HCT116 (cell line): ENCODE measurements at regions not wholly inside any gene's neighbourhood (a gene's known extent, or its start where the extent isn't known, plus 50 kb on each side); places are given as distances from the start of the nearest gene placed in this dataset.

Source experiments
- ATAC-seq: fragments of 200-7000 bp; cut with Tn5 transposase; 2 replicates; pipeline ENCODE4 v1.9.1; 2020; ENCODE audit warnings: mild to moderate bottlenecking, moderate library complexity
- BruUV-seq: library from RNA; stranded (reverse); fragments of 400-500 nt; replicated peaks from 2 replicates; lab custom pipeline; 2021; lab: Mats Ljungman, UMichigan
- CTCF ChIA-PET: fragments of 300-600 bp; sonication (Branson Sonifier 250); formaldehyde crosslinking; loops from one replicate; lab custom pipeline; 2021; ENCODE audit warnings: antibody characterized with exemption; lab: Charles Lee
- POLR2A ChIA-PET: fragments of 300-600, 350-600 bp; sonication (Branson Sonifier 250); formaldehyde crosslinking; loops from one replicate; lab custom pipeline; 2021; ENCODE audit warnings: antibody characterized with exemption; lab: Charles Lee
- RAD21 ChIA-PET, 2 experiments: fragments of 300-600 bp; sonication (Branson Sonifier 250); formaldehyde crosslinking; loops; one replicate each; lab custom pipeline; 2023; ENCODE audit warnings: low total read pairs in 2 of 2; ENCODE audit not compliant: uncharacterized antibody in 2 of 2, unreplicated experiment in 2 of 2, low non-redundant PET in 1 of 2; lab: Charles Lee
- DNase-seq: peaks from one replicate; pipeline ENCODE4 v3.0.0-alpha.2; 2010; ENCODE audit warnings: low read depth, low spot score
- H2AFZ ChIP-seq: fragments of 200-600 bp; shearing (Covaris generic), sonication (generic); 2 replicates; pipeline ENCODE4 v1.6.1; 2017; ENCODE audit warnings: low read depth, mixed run types, mixed read lengths, antibody characterized with exemption, low read length; ENCODE audit not compliant: poor library complexity, severe bottlenecking
- H3K27ac ChIP-seq: 2 replicates; pipeline ENCODE4 v1.5.1; 2012; ENCODE audit warnings: low read depth, low read length
- H3K27me3 ChIP-seq: fragments of 200-600 bp; sonication (generic); 2 replicates; pipeline ENCODE4 v1.6.1; 2016; ENCODE audit warnings: mixed run types, low read length, mixed read lengths; ENCODE audit not compliant: insufficient read depth
- H3K36me3 ChIP-seq, 2 experiments: fragments of 200-500 bp in 1 of 2; fragments of 200-600 bp in 1 of 2; sonication (Bioruptor generic) in 1 of 2; sonication (generic) in 1 of 2; 2 replicates each; pipeline versions ENCODE4 v1.5.1 to v1.6.1; 2014 to 2016; ENCODE audit warnings: low read length in 2 of 2, inconsistent platforms in 1 of 2, mixed read lengths in 1 of 2, mixed run types in 1 of 2; ENCODE audit not compliant: insufficient read depth in 2 of 2, control insufficient read depth in 1 of 2
- H3K4me1 ChIP-seq, 2 experiments: fragments of 200-600 bp in 1 of 2; sonication (generic) in 1 of 2; 2 replicates each; pipeline versions ENCODE4 v1.5.1 to v1.6.1; 2012 to 2017; ENCODE audit warnings: low read length in 2 of 2, inconsistent platforms in 1 of 2, mild to moderate bottlenecking in 1 of 2, mixed read lengths in 1 of 2, mixed run types in 1 of 2, moderate library complexity in 1 of 2; ENCODE audit not compliant: insufficient read depth in 2 of 2, control insufficient read depth in 1 of 2
- H3K4me2 ChIP-seq: fragments of 200-600 bp; sonication (generic); 2 replicates; pipeline ENCODE4 v1.6.1; 2017; ENCODE audit warnings: mixed run types, low read length, mixed read lengths
- H3K4me3 ChIP-seq, 2 experiments: fragments of 200-600 bp in 1 of 2; sonication (generic) in 1 of 2; replicated peaks in 1 of 2; 2 replicates each; pipeline ENCODE4 v1.5.1; 2011 to 2016; ENCODE audit warnings: low read length in 2 of 2, control low read depth in 1 of 2, low read depth in 1 of 2, mild to moderate bottlenecking in 1 of 2, mixed read lengths in 1 of 2, mixed run types in 1 of 2
- H3K79me2 ChIP-seq: fragments of 200-600 bp; sonication (generic); 2 replicates; pipeline ENCODE4 v1.6.1; 2017; ENCODE audit warnings: mild to moderate bottlenecking, mixed run types, low read length, moderate library complexity, mixed read lengths; ENCODE audit not compliant: insufficient read depth
- H3K9ac ChIP-seq: fragments of 200-600 bp; sonication (generic); 2 replicates; pipeline ENCODE4 v1.6.1; 2016; ENCODE audit warnings: low read length, mixed read lengths
- H3K9me2 ChIP-seq: fragments of 200-600 bp; sonication (generic), shearing (Covaris generic); 2 replicates; pipeline ENCODE4 v1.6.1; 2017; ENCODE audit warnings: mixed run types, mild to moderate bottlenecking, moderate library complexity; ENCODE audit not compliant: insufficient read depth
- H3K9me3 ChIP-seq, 2 experiments: fragments of 200-500 bp in 1 of 2; fragments of 200-600 bp in 1 of 2; sonication (Bioruptor generic) in 1 of 2; sonication (generic) in 1 of 2; 2 replicates each; pipeline ENCODE4 v1.6.1; 2014 to 2017; ENCODE audit warnings: low read length in 2 of 2, mixed read lengths in 2 of 2, inconsistent platforms in 1 of 2, low read depth in 1 of 2, mild to moderate bottlenecking in 1 of 2, mixed run types in 1 of 2, moderate library complexity in 1 of 2; ENCODE audit not compliant: control insufficient read depth in 1 of 2, insufficient read depth in 1 of 2
- H4K20me1 ChIP-seq: fragments of 200-600 bp; sonication (generic), shearing (Covaris generic); 2 replicates; pipeline ENCODE4 v1.6.1; 2017; ENCODE audit warnings: mixed run types, mild to moderate bottlenecking, moderate library complexity; ENCODE audit not compliant: insufficient read depth
- CEBPB ChIP-seq: IDR thresholded peaks from 2 replicates; pipeline ENCODE4 v1.6.1; 2012; ENCODE audit warnings: low read depth
- EZH2 ChIP-seq: fragments of 200-600 bp; sonication (generic); IDR thresholded peaks from 2 replicates; pipeline ENCODE4 v1.6.1; 2017; ENCODE audit warnings: antibody characterized with exemption, mixed run types
- EZH2phosphoT487 ChIP-seq: fragments of 200-600 bp; IDR thresholded peaks from 2 replicates; pipeline ENCODE4 v1.6.1; 2018; ENCODE audit warnings: antibody characterized with exemption, borderline replicate concordance
- FOSL1 ChIP-seq: IDR thresholded peaks from 2 replicates; pipeline ENCODE4 v1.6.1; 2012; ENCODE audit warnings: low read depth
- JUND ChIP-seq: IDR thresholded peaks from 2 replicates; pipeline ENCODE4 v1.6.1; 2012
- MAX ChIP-seq: IDR thresholded peaks from 2 replicates; pipeline ENCODE4 v1.6.1; 2012
- POLR2A ChIP-seq: IDR thresholded peaks from 2 replicates; pipeline ENCODE4 v1.7.0; 2011; ENCODE audit warnings: borderline replicate concordance; ENCODE audit not compliant: insufficient read depth, insufficient read length; ENCODE audit errors: extremely low read depth
- POLR2AphosphoS5 ChIP-seq: IDR thresholded peaks from 2 replicates; pipeline ENCODE4 v1.6.1; 2011; ENCODE audit warnings: mild to moderate bottlenecking, low read depth, low read length, moderate library complexity
- RAD21 ChIP-seq: IDR thresholded peaks from 2 replicates; pipeline ENCODE4 v1.6.1; 2012; ENCODE audit warnings: low read depth, mild to moderate bottlenecking
- SP1 ChIP-seq: IDR thresholded peaks from 2 replicates; pipeline ENCODE4 v1.6.1; 2012; ENCODE audit warnings: low read depth
- SRF ChIP-seq: IDR thresholded peaks from 2 replicates; pipeline ENCODE4 v1.6.1; 2012; ENCODE audit warnings: low read depth
- YY1 ChIP-seq: IDR thresholded peaks from 2 replicates; pipeline ENCODE4 v1.6.1; 2011; ENCODE audit warnings: low read length, low read depth, moderate library complexity, mild to moderate bottlenecking; ENCODE audit not compliant: insufficient replicate concordance; ENCODE audit errors: extremely low read depth
- ZNF274 ChIP-seq: fragments of 200-500 bp; sonication (Bioruptor generic); IDR thresholded peaks from 2 replicates; pipeline ENCODE4 v1.6.1; 2014; ENCODE audit warnings: mild to moderate bottlenecking, low read depth, low read length, inconsistent platforms
- intact Hi-C: fragments of 100-400 bp; cut with micrococcal nuclease; formaldehyde crosslinking; loops from 2 replicates; pipeline ENCODE4 v1.10.0; 2022
- TF ChIP-seq, protein P1 (sequence below): IDR thresholded peaks from 2 replicates; pipeline ENCODE4 v1.6.1; 2012

GRCh38 chr5:26625099-26625498, 413.3 kb downstream of the CDH9 start (continued):
- TF ChIP-seq SP1: no peak
- no peak for TF ChIP-seq ZNF274
- no peak for TF ChIP-seq POLR2AphosphoS5
- TF ChIP-seq RAD21: no peak
- no peak for TF ChIP-seq YY1
- TF ChIP-seq, protein P1, sequence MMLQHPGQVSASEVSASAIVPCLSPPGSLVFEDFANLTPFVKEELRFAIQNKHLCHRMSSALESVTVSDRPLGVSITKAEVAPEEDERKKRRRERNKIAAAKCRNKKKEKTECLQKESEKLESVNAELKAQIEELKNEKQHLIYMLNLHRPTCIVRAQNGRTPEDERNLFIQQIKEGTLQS: no peak
- no peak for TF ChIP-seq POLR2A
- TF ChIP-seq JUND: no peak
- TF ChIP-seq SRF: no peak
- no peak for TF ChIP-seq FOSL1
- TF ChIP-seq CEBPB: no peak
- TF ChIP-seq EZH2: no peak
- no peak for TF ChIP-seq EZH2phosphoT487

- Histone ChIP-seq H3K36me3 (no peaks in the 10 kb centered on the region), H2AFZ (no peak overlapping the region), H3K9me2 (no peaks in the 10 kb centered on the region), H3K4me2 (no peak overlapping the region), H3K9me3 (peaks cover 0 to 12% of the 10 kb centered on the region in 2 experiments), H3K9ac (no peak overlapping the region), H4K20me1 (no peaks in the 10 kb centered on the region; the same call in 1 of the 2 replicates), H3K27ac (no peak overlapping the region), H3K79me2 (no peaks in the 10 kb centered on the region), H3K4me3 (no peak overlapping the region), H3K4me1 (no peaks in the 10 kb centered on the region), H3K27me3 (no peaks in the 10 kb centered on the region)
- ChIA-PET RAD21 (no interaction called here), POLR2A (no interaction called here), CTCF (no interaction called here)
- no peak for TF ChIP-seq SP1
- no peak for TF ChIP-seq POLR2AphosphoS5
- no peak for TF ChIP-seq MAX
- intact Hi-C loops: no loop called here
- BruUV-seq: no TSS peak
- ATAC-seq (no peak), DNase-seq (no peak)
These were observed 415.4 kb downstream of the CDH9 start for GRCh38 chr5:26622947-26623346.
